ENCODE measurements at regions not wholly inside any gene's neighbourhood (a gene's known extent, or its start where the extent isn't known, plus 50 kb on each side); places are given as distances from the start of the nearest gene placed in this dataset.
"Not testable (repeated sequence)": the region's sequence is repeated elsewhere in the genome, so short reads cannot be mapped to it uniquely, and the experiment has no call there.

DNA sequence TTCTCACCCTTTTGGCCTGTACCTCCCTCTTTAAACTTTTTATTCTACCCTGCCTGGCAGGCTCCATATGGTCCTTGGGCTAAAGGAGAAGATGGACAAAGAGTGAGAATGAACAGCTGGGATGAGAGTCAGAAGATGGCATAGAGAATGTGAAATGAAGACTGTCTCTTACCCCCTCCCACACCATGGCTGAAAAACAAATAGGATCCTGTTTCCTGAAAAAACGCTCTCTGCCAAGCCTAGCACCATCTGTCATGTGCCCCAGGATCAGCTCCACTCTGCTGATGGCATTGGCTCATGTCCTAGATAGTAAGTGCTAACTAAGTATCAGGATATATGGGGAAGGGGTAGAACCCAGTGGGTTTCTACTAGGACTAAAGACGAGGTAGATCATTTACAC is 238.6 kb downstream of the MEX3B start:
- TF ChIP-seq TAF1 (IDR thresholded peaks at IDR 0.05; ENCODE audit: borderline replicate concordance, low read depth, low read length), result no peak
- TF ChIP-seq POLR2AphosphoS5 (IDR thresholded peaks at IDR 0.05; ENCODE audit: low read depth, low read length), result no peak
- no peak for TF ChIP-seq POLR2A (IDR thresholded peaks at IDR 0.05; ENCODE audit: low read depth, low read length)
- FAIRE-seq (no peak), DNase-seq (ENCODE audit: insufficient read length) (no peak)

DNA sequence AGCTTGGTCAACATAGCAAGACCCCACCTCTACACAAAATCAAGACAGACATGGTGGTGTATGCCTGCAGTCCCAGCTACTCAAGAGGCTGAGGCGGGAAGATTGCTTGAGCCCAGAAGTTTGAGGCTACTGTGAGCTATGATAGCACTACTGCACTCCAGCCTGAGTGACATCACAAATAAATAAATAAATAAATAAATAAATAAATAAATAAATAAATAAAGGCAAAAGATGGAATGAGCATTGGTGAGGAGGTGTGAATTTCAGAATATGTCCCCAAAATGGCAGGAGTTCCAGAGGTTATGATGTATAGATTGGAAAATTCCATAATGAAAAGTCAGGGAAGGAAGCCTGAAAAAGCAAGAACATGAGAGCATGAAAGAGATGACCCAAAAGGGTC is 249.9 kb downstream of the MEX3B start:
- DNase-seq (ENCODE audit: insufficient read length) (no peak), FAIRE-seq (no peak)
- TF ChIP-seq TAF1 (IDR thresholded peaks at IDR 0.05; ENCODE audit: borderline replicate concordance, low read depth, low read length) (no peak), POLR2A (IDR thresholded peaks at IDR 0.05; ENCODE audit: low read depth, low read length) (no peak), POLR2AphosphoS5 (IDR thresholded peaks at IDR 0.05; ENCODE audit: low read depth, low read length) (no peak)

DNA sequence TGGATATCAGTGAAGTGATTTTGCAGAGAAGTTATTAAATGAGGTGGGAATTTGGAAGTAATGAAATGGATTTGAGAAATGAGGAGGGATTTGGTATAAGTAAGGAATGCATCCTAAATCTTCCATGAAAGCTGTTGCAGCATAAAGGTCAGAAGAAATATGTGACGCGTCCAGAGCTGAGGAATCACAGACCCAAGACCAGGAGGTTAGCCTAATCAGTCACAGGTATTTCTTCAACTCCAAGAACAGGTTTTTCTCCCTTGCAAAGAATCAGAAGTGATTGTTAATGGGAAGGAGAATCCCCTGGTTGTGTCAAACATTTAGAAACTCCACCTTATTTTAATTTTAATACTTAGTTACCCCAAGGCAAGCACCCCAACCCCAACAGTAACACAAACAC is 253.2 kb downstream of the MEX3B start:
- no peak for FAIRE-seq
- TF ChIP-seq POLR2A (IDR thresholded peaks at IDR 0.05; ENCODE audit: low read depth, low read length) (no peak), POLR2AphosphoS5 (IDR thresholded peaks at IDR 0.05; ENCODE audit: low read depth, low read length) (no peak), TAF1 (IDR thresholded peaks at IDR 0.05; ENCODE audit: borderline replicate concordance, low read depth, low read length) (no peak)

DNA sequence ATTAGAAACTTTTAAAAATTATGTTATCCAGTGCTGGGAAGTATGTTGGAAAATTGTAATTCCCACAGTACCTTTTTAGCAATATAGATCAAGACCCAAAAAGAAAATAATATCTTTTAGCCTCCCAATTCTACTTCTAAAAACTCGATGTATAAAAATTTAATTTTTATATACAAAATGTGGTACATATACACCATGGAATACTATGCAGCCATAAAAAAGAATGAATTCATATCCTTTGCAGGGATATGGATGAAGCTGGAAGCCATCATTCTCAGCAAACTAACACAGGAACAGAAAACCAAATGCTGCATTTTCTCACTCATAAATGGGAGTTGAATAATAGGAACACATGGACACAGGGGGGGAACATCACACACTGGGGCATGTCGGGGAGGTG is 254.5 kb downstream of the MEX3B start:
- FAIRE-seq; DNase-seq (ENCODE audit: insufficient read length): not testable (repeated sequence)

More for the DNA sequence above, 253.2 kb downstream of the MEX3B start:
- no peak for DNase-seq (ENCODE audit: insufficient read length)

DNA sequence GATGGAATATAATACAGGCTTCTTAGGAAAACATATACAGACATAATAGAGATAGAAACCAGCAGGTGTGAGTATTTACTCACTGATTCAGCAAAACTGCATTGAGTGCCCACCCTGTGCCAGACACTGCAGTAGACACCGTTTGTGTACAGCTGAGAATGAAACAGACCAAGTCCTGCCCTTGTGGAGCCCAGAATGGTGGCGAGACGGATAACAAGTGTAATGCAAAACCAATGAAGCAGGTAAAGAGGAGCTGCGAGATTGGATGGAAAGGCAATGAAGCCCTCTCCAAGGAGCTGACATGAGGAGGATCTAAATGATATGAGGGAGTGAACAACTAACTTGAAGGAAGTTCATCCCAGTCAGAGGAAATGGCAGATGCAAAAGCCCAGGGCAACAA is 256.4 kb downstream of the MEX3B start:
- no peak for TF ChIP-seq POLR2A (IDR thresholded peaks at IDR 0.05; ENCODE audit: low read depth, low read length)
- TF ChIP-seq POLR2AphosphoS5 (IDR thresholded peaks at IDR 0.05; ENCODE audit: low read depth, low read length), result no peak
- no peak for TF ChIP-seq TAF1 (IDR thresholded peaks at IDR 0.05; ENCODE audit: borderline replicate concordance, low read depth, low read length)
- no peak for DNase-seq (ENCODE audit: insufficient read length)
- no peak for FAIRE-seq

DNA sequence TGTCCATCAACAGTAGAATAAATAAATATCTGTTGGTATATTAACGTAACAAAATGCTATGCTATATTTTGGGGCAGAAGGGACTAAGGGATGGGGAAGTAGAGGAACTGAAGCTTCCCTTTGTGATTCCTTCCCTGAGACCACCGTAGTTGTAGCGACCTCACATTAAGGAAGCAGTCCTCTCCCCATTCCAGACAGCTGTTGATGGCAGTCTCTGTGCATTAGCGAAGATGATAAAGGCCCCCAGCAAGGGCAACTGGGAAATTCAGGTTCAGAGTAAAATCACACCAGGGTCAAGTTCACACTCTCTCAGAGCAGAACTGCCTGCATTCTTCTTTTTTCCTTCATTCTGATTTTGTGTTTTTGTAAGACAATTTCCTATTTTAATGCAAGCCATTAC is 259.0 kb downstream of the MEX3B start:
- DNase-seq (ENCODE audit: insufficient read length), result no peak
- no peak for TF ChIP-seq TAF1 (IDR thresholded peaks at IDR 0.05; ENCODE audit: borderline replicate concordance, low read depth, low read length)
- TF ChIP-seq POLR2AphosphoS5 (IDR thresholded peaks at IDR 0.05; ENCODE audit: low read depth, low read length), result no peak
- TF ChIP-seq POLR2A (IDR thresholded peaks at IDR 0.05; ENCODE audit: low read depth, low read length), result no peak
- FAIRE-seq, result no peak

DNA sequence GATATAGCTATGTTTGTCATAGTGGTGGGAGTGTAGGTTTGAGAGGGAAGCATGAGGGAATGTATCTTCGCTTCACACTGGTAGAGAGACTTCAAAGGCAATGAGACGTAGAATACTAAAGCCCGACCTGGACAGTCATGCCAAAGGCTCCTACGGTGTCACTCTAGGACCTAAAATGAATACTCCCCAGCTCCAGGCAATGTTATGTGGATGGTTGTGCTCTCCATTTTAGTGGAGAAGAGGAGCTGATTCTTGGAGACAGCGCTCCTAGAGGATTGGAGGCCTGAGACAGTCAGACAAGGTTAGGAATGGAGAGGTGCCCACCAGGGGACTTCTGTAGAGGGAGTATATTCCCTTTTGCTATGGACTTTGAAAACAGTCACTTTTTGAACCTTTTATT is 260.1 kb downstream of the MEX3B start:
- DNase-seq (ENCODE audit: insufficient read length), result no peak
- no peak for FAIRE-seq
- TF ChIP-seq TAF1 (IDR thresholded peaks at IDR 0.05; ENCODE audit: borderline replicate concordance, low read depth, low read length), result no peak
- TF ChIP-seq POLR2AphosphoS5 (IDR thresholded peaks at IDR 0.05; ENCODE audit: low read depth, low read length), result no peak
- no peak for TF ChIP-seq POLR2A (IDR thresholded peaks at IDR 0.05; ENCODE audit: low read depth, low read length)

DNA sequence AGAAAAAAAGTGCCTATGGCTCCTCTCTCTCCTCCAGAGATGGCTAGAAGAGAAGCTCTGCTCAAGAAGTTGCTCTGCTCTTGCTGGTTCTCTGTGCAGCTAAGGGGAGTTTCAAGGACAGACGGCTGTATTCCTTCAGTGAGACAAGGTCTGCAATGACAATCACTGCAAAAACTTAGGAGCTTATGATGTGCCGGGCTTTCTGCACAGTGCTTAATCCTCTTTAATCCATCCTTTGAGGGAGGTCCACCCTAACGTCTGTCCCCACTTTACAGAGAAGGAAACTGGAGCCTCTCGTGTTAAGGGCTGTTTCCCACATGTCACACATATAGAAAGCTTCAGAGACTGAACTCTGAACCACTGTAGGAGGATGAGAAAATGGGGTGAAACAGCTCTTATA is 260.6 kb downstream of the MEX3B start:
- no peak for TF ChIP-seq POLR2AphosphoS5 (IDR thresholded peaks at IDR 0.05; ENCODE audit: low read depth, low read length)
- no peak for TF ChIP-seq POLR2A (IDR thresholded peaks at IDR 0.05; ENCODE audit: low read depth, low read length)
- no peak for TF ChIP-seq TAF1 (IDR thresholded peaks at IDR 0.05; ENCODE audit: borderline replicate concordance, low read depth, low read length)
- DNase-seq (ENCODE audit: insufficient read length), result no peak
- no peak for FAIRE-seq

DNA sequence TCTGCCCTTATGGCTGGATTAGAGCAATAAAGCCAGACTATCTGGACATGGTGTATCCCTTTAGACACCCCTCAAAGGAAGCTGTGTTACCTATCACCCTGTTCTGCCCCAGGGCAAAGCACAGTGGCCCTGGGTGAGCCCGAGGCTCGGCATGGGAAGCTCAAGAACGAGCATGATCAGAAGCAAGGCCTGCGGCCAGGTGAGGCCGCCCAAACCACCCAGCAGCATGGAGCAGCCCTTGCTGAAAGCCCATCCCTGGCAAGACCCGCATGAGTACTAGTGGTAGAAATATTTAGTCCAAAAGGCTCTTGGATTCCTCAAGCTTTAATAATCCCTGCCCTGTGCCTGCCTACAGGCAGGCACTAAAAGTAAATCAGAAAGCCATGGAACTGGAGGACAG is 261.1 kb downstream of the MEX3B start:
- no peak for FAIRE-seq
- TF ChIP-seq POLR2A (IDR thresholded peaks at IDR 0.05; ENCODE audit: low read depth, low read length) (no peak), POLR2AphosphoS5 (IDR thresholded peaks at IDR 0.05; ENCODE audit: low read depth, low read length) (no peak), TAF1 (IDR thresholded peaks at IDR 0.05; ENCODE audit: borderline replicate concordance, low read depth, low read length) (no peak)
- no peak for DNase-seq (ENCODE audit: insufficient read length)

DNA sequence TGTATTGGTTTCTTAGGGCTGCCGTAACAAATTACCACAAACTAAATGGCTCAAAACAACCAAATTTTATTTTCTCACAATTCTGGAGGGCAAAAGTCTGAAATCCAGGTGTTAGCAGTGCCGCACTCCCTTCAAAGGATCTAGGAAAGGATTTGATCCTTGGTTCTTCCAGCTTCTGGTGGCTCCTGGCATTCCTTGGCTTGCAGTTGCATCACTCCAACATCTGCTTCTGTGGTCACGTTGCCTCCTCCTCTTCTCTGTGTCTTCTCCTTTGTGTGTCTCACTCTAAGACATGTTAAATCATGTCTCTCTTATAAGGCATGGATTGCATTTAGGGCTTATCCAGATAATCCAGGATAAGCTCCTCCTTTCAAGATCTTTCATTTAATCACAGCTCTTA is 262.2 kb downstream of the MEX3B start:
- DNase-seq (ENCODE audit: insufficient read length) (no peak), FAIRE-seq (no peak)
- TF ChIP-seq TAF1 (IDR thresholded peaks at IDR 0.05; ENCODE audit: borderline replicate concordance, low read depth, low read length), result no peak
- TF ChIP-seq POLR2A (IDR thresholded peaks at IDR 0.05; ENCODE audit: low read depth, low read length), result no peak
- no peak for TF ChIP-seq POLR2AphosphoS5 (IDR thresholded peaks at IDR 0.05; ENCODE audit: low read depth, low read length)

DNA sequence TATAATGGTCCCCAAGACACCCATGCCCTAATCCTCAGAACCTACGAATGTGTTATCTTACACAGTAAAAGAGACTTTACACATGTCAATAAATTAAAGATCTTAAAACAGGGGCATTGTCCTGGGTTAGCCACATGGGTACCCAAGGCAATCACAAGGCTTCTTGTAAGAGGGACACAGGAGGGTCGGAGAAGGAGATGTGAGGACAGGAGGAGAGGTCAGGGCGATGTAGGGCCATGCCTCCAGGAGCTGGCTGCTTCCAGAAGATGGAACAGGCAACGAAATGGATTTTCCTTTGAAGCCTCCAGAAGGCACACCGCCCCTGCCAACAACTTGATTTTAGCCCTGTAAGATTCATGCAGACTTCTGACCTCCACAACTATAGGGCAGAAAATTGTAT is 262.7 kb downstream of the MEX3B start:
- TF ChIP-seq TAF1 (IDR thresholded peaks at IDR 0.05; ENCODE audit: borderline replicate concordance, low read depth, low read length) (no peak), POLR2A (IDR thresholded peaks at IDR 0.05; ENCODE audit: low read depth, low read length) (no peak), POLR2AphosphoS5 (IDR thresholded peaks at IDR 0.05; ENCODE audit: low read depth, low read length) (no peak)
- no peak for FAIRE-seq
- DNase-seq (ENCODE audit: insufficient read length), result no peak

DNA sequence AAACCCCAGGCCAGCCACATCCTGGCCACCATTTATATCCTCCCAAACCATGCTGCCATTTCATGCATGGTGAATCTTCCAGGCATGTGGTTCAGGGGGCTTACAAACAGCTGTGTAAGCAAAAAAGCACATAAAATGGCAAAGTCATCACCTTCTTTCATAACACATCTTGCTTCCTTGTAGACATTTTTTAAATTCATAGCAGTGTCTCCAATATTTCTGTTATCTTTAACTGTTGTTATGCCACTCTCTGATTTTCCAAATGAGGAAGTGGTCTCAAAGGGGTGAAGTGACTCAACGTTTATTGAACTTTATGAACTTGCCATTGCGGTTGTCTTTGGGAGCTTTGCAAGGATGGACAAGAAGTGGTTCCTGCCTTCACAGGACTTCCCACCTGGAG is 264.4 kb downstream of the MEX3B start:
- DNase-seq (ENCODE audit: insufficient read length), result no peak
- TF ChIP-seq POLR2AphosphoS5 (IDR thresholded peaks at IDR 0.05; ENCODE audit: low read depth, low read length) (no peak), POLR2A (IDR thresholded peaks at IDR 0.05; ENCODE audit: low read depth, low read length) (no peak), TAF1 (IDR thresholded peaks at IDR 0.05; ENCODE audit: borderline replicate concordance, low read depth, low read length) (no peak)
- no peak for FAIRE-seq

DNA sequence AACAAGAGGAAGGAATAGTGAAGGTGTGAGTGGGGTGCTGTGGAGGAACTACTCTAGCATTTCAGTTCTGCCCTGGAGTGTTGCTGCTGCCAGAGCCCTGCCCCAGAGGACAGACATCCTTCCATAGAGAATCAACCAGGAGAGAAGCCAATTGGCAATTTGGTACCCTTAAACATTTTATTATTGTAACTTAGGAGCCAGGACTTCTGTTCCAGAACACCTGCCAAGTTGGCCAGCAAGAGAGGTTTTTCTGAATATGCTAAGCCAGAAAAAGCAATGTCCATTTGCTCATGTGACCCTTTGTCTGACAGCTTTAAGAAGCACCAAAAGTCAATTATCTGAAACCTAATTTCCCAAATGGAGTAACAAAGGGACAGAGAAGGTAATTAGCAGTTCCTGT is 264.9 kb downstream of the MEX3B start:
- no peak for DNase-seq (ENCODE audit: insufficient read length)
- FAIRE-seq, result no peak
- TF ChIP-seq POLR2A (IDR thresholded peaks at IDR 0.05; ENCODE audit: low read depth, low read length) (no peak), POLR2AphosphoS5 (IDR thresholded peaks at IDR 0.05; ENCODE audit: low read depth, low read length) (no peak), TAF1 (IDR thresholded peaks at IDR 0.05; ENCODE audit: borderline replicate concordance, low read depth, low read length) (no peak)
